NCI-H82 treated with DMSO at 0.1 percent for 48 hours (cell line): ENCODE measurements at regions not wholly inside any gene's neighbourhood (a gene's known extent, or its start where the extent isn't known, plus 50 kb on each side); places are given as distances from the start of the nearest gene placed in this dataset.

Source experiments
- DNase-seq: peaks from one replicate; lab custom pipeline; 2025; ENCODE audit not compliant: unreplicated experiment; lab: John Stamatoyannopoulos, UW

- DNase-seq: no peak
These were observed 459.9 kb upstream of the BOD1L1 start for GRCh38 chr4:14087459-14087858.

GRCh38 chr4:14087921-14088320, 460.4 kb upstream of the BOD1L1 start:
- no peak for DNase-seq

GRCh38 chr4:14091531-14091930, 464.0 kb upstream of the BOD1L1 start:
- DNase-seq: no peak

GRCh38 chr4:14091966-14092365, 464.4 kb upstream of the BOD1L1 start:
- DNase-seq: no peak

GRCh38 chr4:14092741-14093140, 465.2 kb upstream of the BOD1L1 start:
- DNase-seq: no peak

- no peak for DNase-seq
These were observed 468.3 kb upstream of the BOD1L1 start for GRCh38 chr4:14095831-14096230.

GRCh38 chr4:14096396-14096965, 469.0 kb upstream of the BOD1L1 start:
- no peak for DNase-seq

GRCh38 chr4:14100349-14100748, 472.8 kb upstream of the BOD1L1 start:
- DNase-seq: peak; percentile 87

- no peak for DNase-seq
These were observed 482.9 kb upstream of the BOD1L1 start for GRCh38 chr4:14110407-14110806.

- DNase-seq: no peak
These were observed 484.2 kb upstream of the BOD1L1 start for GRCh38 chr4:14111730-14112181.

GRCh38 chr4:14115106-14115505, 487.6 kb upstream of the BOD1L1 start:
- DNase-seq: peak; percentile 15

GRCh38 chr4:14117575-14118238, 490.2 kb upstream of the BOD1L1 start:
- no peak for DNase-seq

GRCh38 chr4:14124816-14125215, 497.3 kb upstream of the BOD1L1 start:
- DNase-seq: no peak

GRCh38 chr4:14125375-14126129, 498.0 kb upstream of the BOD1L1 start:
- no peak for DNase-seq

GRCh38 chr4:14130551-14130950, 503.0 kb upstream of the BOD1L1 start:
- no peak for DNase-seq

- no peak for DNase-seq
These were observed 503.8 kb upstream of the BOD1L1 start for GRCh38 chr4:14131335-14131734.

GRCh38 chr4:14132301-14132700, 504.8 kb upstream of the BOD1L1 start:
- no peak for DNase-seq

- DNase-seq: peak; percentile 16
These were observed 510.6 kb upstream of the BOD1L1 start for GRCh38 chr4:14138106-14138505.

GRCh38 chr4:14143892-14144291, 516.4 kb upstream of the BOD1L1 start:
- no peak for DNase-seq

GRCh38 chr4:14149176-14150053, 521.9 kb upstream of the BOD1L1 start:
- DNase-seq: no peak

GRCh38 chr4:14151101-14151500, 523.6 kb upstream of the BOD1L1 start:
- DNase-seq: no peak
